DOHH2 (cell line): ENCODE measurements at regions not wholly inside any gene's neighbourhood (a gene's known extent, or its start where the extent isn't known, plus 50 kb on each side); places are given as distances from the start of the nearest gene placed in this dataset.

Experiments used
- EZH2phosphoT487 ChIP-seq: fragments of 200-600 bp; sonication (generic); IDR thresholded peaks from 2 replicates; pipeline ENCODE4 v1.6.1; 2017; ENCODE audit warnings: borderline replicate concordance, mild to moderate bottlenecking, antibody characterized with exemption, low read length, moderate library complexity, mixed read lengths
- TF ChIP-seq, protein P1 (sequence below): fragments of 200-600 bp; sonication (generic); IDR thresholded peaks from one replicate; pipeline ENCODE4 v1.5.1; 2014; ENCODE audit warnings: antibody characterized with exemption, mild to moderate bottlenecking, low read depth, low read length; ENCODE audit not compliant: poor library complexity, severe bottlenecking

DNA sequence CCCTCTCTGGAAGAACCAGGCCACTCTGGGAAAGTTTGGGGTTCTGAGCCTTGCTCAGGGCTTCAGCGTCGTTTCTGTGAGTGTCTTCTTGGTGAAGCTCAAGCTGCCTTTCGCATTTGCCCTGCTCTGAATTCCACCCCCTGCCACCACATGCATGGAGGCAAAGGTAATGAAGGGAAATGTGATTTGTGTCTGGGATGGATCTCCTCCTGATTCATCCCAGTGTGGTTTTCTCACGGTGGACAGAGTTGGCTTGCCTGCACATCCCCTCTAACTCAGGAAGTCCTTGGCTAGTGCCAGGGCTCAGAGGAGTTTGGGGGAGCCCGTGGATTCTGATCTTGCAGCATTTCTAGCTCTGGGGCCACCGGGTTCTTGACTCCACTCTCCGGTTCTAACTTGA is 173.6 kb upstream of the RAB4A start:
- TF ChIP-seq, protein P1, sequence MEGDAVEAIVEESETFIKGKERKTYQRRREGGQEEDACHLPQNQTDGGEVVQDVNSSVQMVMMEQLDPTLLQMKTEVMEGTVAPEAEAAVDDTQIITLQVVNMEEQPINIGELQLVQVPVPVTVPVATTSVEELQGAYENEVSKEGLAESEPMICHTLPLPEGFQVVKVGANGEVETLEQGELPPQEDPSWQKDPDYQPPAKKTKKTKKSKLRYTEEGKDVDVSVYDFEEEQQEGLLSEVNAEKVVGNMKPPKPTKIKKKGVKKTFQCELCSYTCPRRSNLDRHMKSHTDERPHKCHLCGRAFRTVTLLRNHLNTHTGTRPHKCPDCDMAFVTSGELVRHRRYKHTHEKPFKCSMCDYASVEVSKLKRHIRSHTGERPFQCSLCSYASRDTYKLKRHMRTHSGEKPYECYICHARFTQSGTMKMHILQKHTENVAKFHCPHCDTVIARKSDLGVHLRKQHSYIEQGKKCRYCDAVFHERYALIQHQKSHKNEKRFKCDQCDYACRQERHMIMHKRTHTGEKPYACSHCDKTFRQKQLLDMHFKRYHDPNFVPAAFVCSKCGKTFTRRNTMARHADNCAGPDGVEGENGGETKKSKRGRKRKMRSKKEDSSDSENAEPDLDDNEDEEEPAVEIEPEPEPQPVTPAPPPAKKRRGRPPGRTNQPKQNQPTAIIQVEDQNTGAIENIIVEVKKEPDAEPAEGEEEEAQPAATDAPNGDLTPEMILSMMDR: no peak
- TF ChIP-seq EZH2phosphoT487: no peak
